Activated naive CD4-positive, alpha-beta T cell treated with anti-CD3 and anti-CD28 coated beads, Interleukin-2, amount 10 ng/mL, durations not matched to agents 7 days and 5 days (primary cell): ENCODE measurements at regions not wholly inside any gene's neighbourhood (a gene's known extent, or its start where the extent isn't known, plus 50 kb on each side); places are given as distances from the start of the nearest gene placed in this dataset.

Experiments used
- CTCF ChIA-PET: fragments of 350-600 bp; sonication (Branson Sonifier 250); formaldehyde crosslinking; loops from one replicate; lab custom pipeline; 2021; ENCODE audit warnings: antibody characterized with exemption; lab: Charles Lee
- DNase-seq: peaks from one replicate; pipeline ENCODE4 v3.0.0-alpha.2; 2020
- H3K27ac Mint-ChIP-seq: one replicate; pipeline ENCODE4 v1.8.0; 2021; ENCODE audit warnings: mild to moderate bottlenecking, moderate library complexity, mixed read lengths
- H3K27me3 Mint-ChIP-seq: one replicate; pipeline ENCODE4 v1.8.0; 2021; ENCODE audit warnings: mild to moderate bottlenecking, mixed read lengths
- H3K36me3 Mint-ChIP-seq: one replicate; pipeline ENCODE4 v1.8.0; 2021; ENCODE audit warnings: mixed read lengths
- H3K4me1 Mint-ChIP-seq: one replicate; pipeline ENCODE4 v1.8.0; 2021; ENCODE audit warnings: mixed read lengths
- H3K4me3 Mint-ChIP-seq: one replicate; pipeline ENCODE4 v1.8.0; 2021; ENCODE audit warnings: mild to moderate bottlenecking, moderate library complexity, mixed read lengths
- H3K9me3 Mint-ChIP-seq: one replicate; pipeline ENCODE4 v1.8.0; 2021; ENCODE audit warnings: mixed read lengths

GRCh38 chr4:111754003-111754402 is 391.3 kb upstream of the FAM241A start:
- H3K4me3 Mint-ChIP-seq, result no peak overlapping the region

GRCh38 chr4:111755571-111755970 is 389.7 kb upstream of the FAM241A start:
- Mint-ChIP-seq H3K9me3 (no peaks in the 10 kb centered on the region), H3K4me3 (no peak overlapping the region), H3K27ac (no peak overlapping the region), H3K27me3 (no peaks in the 10 kb centered on the region), H3K4me1 (no peaks in the 10 kb centered on the region), H3K36me3 (no peaks in the 10 kb centered on the region)
- CTCF ChIA-PET, result no interaction called here
- no peak for DNase-seq

More at GRCh38 chr4:111754003-111754402, 391.3 kb upstream of the FAM241A start:
- Mint-ChIP-seq H3K9me3 (no peaks in the 10 kb centered on the region), H3K36me3 (no peaks in the 10 kb centered on the region), H3K27ac (no peak overlapping the region), H3K4me1 (no peaks in the 10 kb centered on the region), H3K27me3 (no peaks in the 10 kb centered on the region)
- CTCF ChIA-PET, result no interaction called here
- DNase-seq, result no peak

GRCh38 chr4:111761531-111761930 is 383.7 kb upstream of the FAM241A start:
- Mint-ChIP-seq H3K36me3 (no peaks in the 10 kb centered on the region), H3K27ac (no peak overlapping the region), H3K9me3 (no peaks in the 10 kb centered on the region), H3K4me1 (no peaks in the 10 kb centered on the region), H3K27me3 (no peaks in the 10 kb centered on the region), H3K4me3 (no peak overlapping the region)
- CTCF ChIA-PET, result no interaction called here
- no peak for DNase-seq

GRCh38 chr4:111770514-111770913 is 374.7 kb upstream of the FAM241A start:
- Mint-ChIP-seq H3K27me3 (no peaks in the 10 kb centered on the region), H3K4me3 (no peak overlapping the region), H3K27ac (no peak overlapping the region), H3K9me3 (no peaks in the 10 kb centered on the region), H3K36me3 (no peaks in the 10 kb centered on the region), H3K4me1 (no peaks in the 10 kb centered on the region)
- CTCF ChIA-PET, result interaction anchor here (0.6 kb wide), 1 partner anchor 36 kb away, joined by 3 read pairs; no protein-coding TSS in a partner anchor
- DNase-seq, result no peak

GRCh38 chr4:111773858-111774257 is 371.4 kb upstream of the FAM241A start:
- no peak overlapping the region for H3K4me3 Mint-ChIP-seq
- no peak for DNase-seq
- no peaks in the 10 kb centered on the region for H3K27me3 Mint-ChIP-seq
- no peaks in the 10 kb centered on the region for H3K36me3 Mint-ChIP-seq
- H3K9me3 Mint-ChIP-seq, result peaks cover 2% of the 10 kb centered on the region
- no peak overlapping the region for H3K27ac Mint-ChIP-seq
- H3K4me1 Mint-ChIP-seq, result no peaks in the 10 kb centered on the region
- CTCF ChIA-PET, result no interaction called here

- no peaks in the 10 kb centered on the region for H3K36me3 Mint-ChIP-seq
Observed at GRCh38 chr4:111775556-111776297, 369.5 kb upstream of the FAM241A start.

GRCh38 chr4:111776561-111776960 is 368.7 kb upstream of the FAM241A start:
- no peak overlapping the region for H3K27ac Mint-ChIP-seq
- no peaks in the 10 kb centered on the region for H3K4me1 Mint-ChIP-seq
- H3K4me3 Mint-ChIP-seq, result no peak overlapping the region
- H3K36me3 Mint-ChIP-seq, result no peaks in the 10 kb centered on the region
- DNase-seq, result no peak
- peaks cover 2% of the 10 kb centered on the region for H3K9me3 Mint-ChIP-seq
- no peaks in the 10 kb centered on the region for H3K27me3 Mint-ChIP-seq
- CTCF ChIA-PET, result no interaction called here

More at GRCh38 chr4:111775556-111776297, 369.5 kb upstream of the FAM241A start:
- peaks cover 2% of the 10 kb centered on the region for H3K9me3 Mint-ChIP-seq
- no peaks in the 10 kb centered on the region for H3K4me1 Mint-ChIP-seq
- H3K27ac Mint-ChIP-seq, result no peak overlapping the region
- CTCF ChIA-PET, result no interaction called here
- no peaks in the 10 kb centered on the region for H3K27me3 Mint-ChIP-seq
- no peak overlapping the region for H3K4me3 Mint-ChIP-seq
- DNase-seq, result no peak

GRCh38 chr4:111778543-111778942 is 366.7 kb upstream of the FAM241A start:
- H3K27me3 Mint-ChIP-seq, result no peaks in the 10 kb centered on the region
- no peaks in the 10 kb centered on the region for H3K36me3 Mint-ChIP-seq
- CTCF ChIA-PET, result no interaction called here
- H3K27ac Mint-ChIP-seq, result no peak overlapping the region
- no peak overlapping the region for H3K4me3 Mint-ChIP-seq
- no peaks in the 10 kb centered on the region for H3K4me1 Mint-ChIP-seq
- no peak for DNase-seq
- H3K9me3 Mint-ChIP-seq, result peaks cover 2% of the 10 kb centered on the region

GRCh38 chr4:111780965-111781364 is 364.3 kb upstream of the FAM241A start:
- no peaks in the 10 kb centered on the region for H3K4me1 Mint-ChIP-seq
- H3K27ac Mint-ChIP-seq, result no peak overlapping the region
- DNase-seq, result no peak
- no peaks in the 10 kb centered on the region for H3K27me3 Mint-ChIP-seq
- CTCF ChIA-PET, result no interaction called here
- H3K4me3 Mint-ChIP-seq, result no peak overlapping the region
- H3K9me3 Mint-ChIP-seq, result peaks cover 2% of the 10 kb centered on the region
- no peaks in the 10 kb centered on the region for H3K36me3 Mint-ChIP-seq

GRCh38 chr4:111781611-111782010 is 363.6 kb upstream of the FAM241A start:
- CTCF ChIA-PET, result no interaction called here
- H3K4me1 Mint-ChIP-seq, result no peaks in the 10 kb centered on the region
- DNase-seq, result no peak
- peaks cover 2% of the 10 kb centered on the region for H3K9me3 Mint-ChIP-seq
- H3K4me3 Mint-ChIP-seq, result no peak overlapping the region
- no peaks in the 10 kb centered on the region for H3K27me3 Mint-ChIP-seq
- no peak overlapping the region for H3K27ac Mint-ChIP-seq
- no peaks in the 10 kb centered on the region for H3K36me3 Mint-ChIP-seq

- no peak overlapping the region for H3K4me3 Mint-ChIP-seq
- H3K9me3 Mint-ChIP-seq, result no peaks in the 10 kb centered on the region
- H3K27me3 Mint-ChIP-seq, result peaks cover 3% of the 10 kb centered on the region
- H3K27ac Mint-ChIP-seq, result no peak overlapping the region
- no peak for DNase-seq
- no peaks in the 10 kb centered on the region for H3K4me1 Mint-ChIP-seq
- no peaks in the 10 kb centered on the region for H3K36me3 Mint-ChIP-seq
- CTCF ChIA-PET, result no interaction called here
Observed at GRCh38 chr4:111788099-111788498, 357.2 kb upstream of the FAM241A start.

GRCh38 chr4:111789901-111790640 is 355.2 kb upstream of the FAM241A start:
- no peaks in the 10 kb centered on the region for H3K9me3 Mint-ChIP-seq
- peaks cover 3% of the 10 kb centered on the region for H3K27me3 Mint-ChIP-seq
- H3K27ac Mint-ChIP-seq, result no peak overlapping the region
- H3K36me3 Mint-ChIP-seq, result no peaks in the 10 kb centered on the region
- H3K4me1 Mint-ChIP-seq, result no peaks in the 10 kb centered on the region
- CTCF ChIA-PET, result no interaction called here
- no peak overlapping the region for H3K4me3 Mint-ChIP-seq
- DNase-seq, result no peak

- H3K9me3 Mint-ChIP-seq, result no peaks in the 10 kb centered on the region
- H3K27me3 Mint-ChIP-seq, result no peaks in the 10 kb centered on the region
- H3K36me3 Mint-ChIP-seq, result no peaks in the 10 kb centered on the region
- no peak overlapping the region for H3K27ac Mint-ChIP-seq
- H3K4me3 Mint-ChIP-seq, result no peak overlapping the region
- CTCF ChIA-PET, result no interaction called here
- no peaks in the 10 kb centered on the region for H3K4me1 Mint-ChIP-seq
- no peak for DNase-seq
Observed at GRCh38 chr4:111792632-111793031, 352.6 kb upstream of the FAM241A start.

- Mint-ChIP-seq H3K9me3 (no peaks in the 10 kb centered on the region), H3K27me3 (no peaks in the 10 kb centered on the region), H3K36me3 (no peaks in the 10 kb centered on the region), H3K4me1 (no peaks in the 10 kb centered on the region), H3K27ac (no peak overlapping the region), H3K4me3 (no peak overlapping the region)
- DNase-seq, result no peak
- CTCF ChIA-PET, result no interaction called here
Observed at GRCh38 chr4:111793433-111794091, 351.7 kb upstream of the FAM241A start.
